Stimulated activated CD8-positive, alpha-beta memory T cell treated with anti-CD3 and anti-CD28 coated beads, Interleukin-7, amount 100 ng/mL, for 48 hours (primary cell): ENCODE measurements at regions not wholly inside any gene's neighbourhood (a gene's known extent, or its start where the extent isn't known, plus 50 kb on each side); places are given as distances from the start of the nearest gene placed in this dataset.

ENCODE experiments used
- DNase-seq, 2 donors: peaks; one replicate each; pipeline ENCODE4 v3.0.0-alpha.2; 2020; ENCODE audit warnings: low read depth in 1 of 2; ENCODE audit errors: extremely low read depth in 1 of 2

- no peak for DNase-seq
These were observed 130.9 kb upstream of the ADAMTS16 start for GRCh38 chr5:5009240-5009639.

- no peak for DNase-seq
These were observed 129.0 kb upstream of the ADAMTS16 start for GRCh38 chr5:5011151-5011550.

GRCh38 chr5:5014586-5015235 is 125.4 kb upstream of the ADAMTS16 start:
- DNase-seq = no peak

- DNase-seq = no peak
These were observed 122.1 kb upstream of the ADAMTS16 start for GRCh38 chr5:5017827-5018577.

GRCh38 chr5:5018578-5018970 is 121.6 kb upstream of the ADAMTS16 start:
- no peak for DNase-seq

GRCh38 chr5:5021436-5021835 is 118.7 kb upstream of the ADAMTS16 start:
- no peak for DNase-seq

- DNase-seq = no peak
These were observed 114.9 kb upstream of the ADAMTS16 start for GRCh38 chr5:5025098-5025773.

- no peak for DNase-seq
These were observed 114.2 kb upstream of the ADAMTS16 start for GRCh38 chr5:5025774-5026408.

GRCh38 chr5:5026409-5026785 is 113.7 kb upstream of the ADAMTS16 start:
- no peak for DNase-seq

- DNase-seq = no peak
These were observed 108.5 kb upstream of the ADAMTS16 start for GRCh38 chr5:5031665-5032064.

- DNase-seq = no peak
These were observed 102.5 kb upstream of the ADAMTS16 start for GRCh38 chr5:5037674-5038073.

GRCh38 chr5:5039918-5040317 is 100.2 kb upstream of the ADAMTS16 start:
- DNase-seq = no peak

GRCh38 chr5:5040712-5041111 is 99.4 kb upstream of the ADAMTS16 start:
- DNase-seq = no peak

GRCh38 chr5:5042806-5043205 is 97.3 kb upstream of the ADAMTS16 start:
- no peak for DNase-seq

- no peak for DNase-seq
These were observed 96.8 kb upstream of the ADAMTS16 start for GRCh38 chr5:5043346-5043745.

GRCh38 chr5:5044247-5044840 is 95.8 kb upstream of the ADAMTS16 start:
- no peak for DNase-seq

- DNase-seq = no peak
These were observed 93.2 kb upstream of the ADAMTS16 start for GRCh38 chr5:5046680-5047502.

- no peak for DNase-seq
These were observed 89.3 kb upstream of the ADAMTS16 start for GRCh38 chr5:5050801-5051200.

- no peak for DNase-seq
These were observed 84.4 kb upstream of the ADAMTS16 start for GRCh38 chr5:5055712-5056111.

- DNase-seq = no peak
These were observed 78.3 kb upstream of the ADAMTS16 start for GRCh38 chr5:5061836-5062235.
